ENCODE measurements at regions not wholly inside any gene's neighbourhood (a gene's known extent, or its start where the extent isn't known, plus 50 kb on each side); places are given as distances from the start of the nearest gene placed in this dataset.

DNA sequence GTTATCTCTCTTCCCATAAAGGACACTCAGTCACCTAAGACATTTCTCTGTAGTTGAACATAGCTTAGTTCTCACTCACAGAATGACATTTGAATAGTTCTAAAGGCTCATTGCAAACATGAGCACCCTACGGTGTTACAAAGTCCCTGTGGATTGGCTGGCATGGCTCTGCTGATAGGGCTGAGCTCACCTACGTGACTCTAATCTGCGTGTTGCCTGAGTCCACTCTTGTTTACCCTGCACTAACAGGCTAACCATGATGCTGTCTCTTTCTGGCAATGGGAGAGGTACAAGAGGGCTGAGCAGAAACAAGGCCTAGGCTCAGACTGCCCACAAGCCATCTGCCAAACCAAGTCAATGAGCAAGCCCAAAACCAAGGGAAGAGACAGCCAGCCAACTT lies 103.6 kb downstream of the PALM2AKAP2 start:
- Histone ChIP-seq H3K36me3 (ENCODE audit: insufficient read depth, low read length) (no peaks in the 10 kb centered on the region), H3K27ac (ENCODE audit: low read depth, low read length) (no peak overlapping the region), H3K9ac (ENCODE audit: low read length) (no peak overlapping the region), H3K4me3 (ENCODE audit: low read depth in 1 of 2, low read length in 2 of 2) (no peak overlapping the region), H3K27me3 (ENCODE audit: control insufficient read depth in 1 of 2, insufficient read depth in 2 of 2, low read length in 2 of 2) (no peaks in the 10 kb centered on the region), H3K9me3 (ENCODE audit: low read length) (no peaks in the 10 kb centered on the region), H3K4me1 (ENCODE audit: insufficient read depth, low read length) (peaks cover 9% of the 10 kb centered on the region)

- peaks cover 9% of the 10 kb centered on the region for H3K4me1 ChIP-seq (ENCODE audit: insufficient read depth, low read length)
- H3K9ac ChIP-seq (ENCODE audit: low read length): no peak overlapping the region
- H3K27me3 ChIP-seq (ENCODE audit: control insufficient read depth in 1 of 2, insufficient read depth in 2 of 2, low read length in 2 of 2): no peaks in the 10 kb centered on the region
- H3K9me3 ChIP-seq (ENCODE audit: low read length): no peaks in the 10 kb centered on the region
- H3K4me3 ChIP-seq (ENCODE audit: low read depth in 1 of 2, low read length in 2 of 2): no peak overlapping the region
- H3K36me3 ChIP-seq (ENCODE audit: insufficient read depth, low read length): no peaks in the 10 kb centered on the region
- H3K27ac ChIP-seq (ENCODE audit: low read depth, low read length): no peak overlapping the region
Measured at GRCh38 chr9:109886041-109886440, 106.0 kb downstream of the PALM2AKAP2 start.

- H3K4me1 ChIP-seq (ENCODE audit: insufficient read depth, low read length): peaks cover 9% of the 10 kb centered on the region
- no peak overlapping the region for H3K27ac ChIP-seq (ENCODE audit: low read depth, low read length)
- no peak overlapping the region for H3K9ac ChIP-seq (ENCODE audit: low read length)
- no peak overlapping the region for H3K4me3 ChIP-seq (ENCODE audit: low read depth in 1 of 2, low read length in 2 of 2)
- no peaks in the 10 kb centered on the region for H3K36me3 ChIP-seq (ENCODE audit: insufficient read depth, low read length)
- no peaks in the 10 kb centered on the region for H3K27me3 ChIP-seq (ENCODE audit: control insufficient read depth in 1 of 2, insufficient read depth in 2 of 2, low read length in 2 of 2)
- no peaks in the 10 kb centered on the region for H3K9me3 ChIP-seq (ENCODE audit: low read length)
Measured at GRCh38 chr9:109886617-109887016, 106.6 kb downstream of the PALM2AKAP2 start.

DNA sequence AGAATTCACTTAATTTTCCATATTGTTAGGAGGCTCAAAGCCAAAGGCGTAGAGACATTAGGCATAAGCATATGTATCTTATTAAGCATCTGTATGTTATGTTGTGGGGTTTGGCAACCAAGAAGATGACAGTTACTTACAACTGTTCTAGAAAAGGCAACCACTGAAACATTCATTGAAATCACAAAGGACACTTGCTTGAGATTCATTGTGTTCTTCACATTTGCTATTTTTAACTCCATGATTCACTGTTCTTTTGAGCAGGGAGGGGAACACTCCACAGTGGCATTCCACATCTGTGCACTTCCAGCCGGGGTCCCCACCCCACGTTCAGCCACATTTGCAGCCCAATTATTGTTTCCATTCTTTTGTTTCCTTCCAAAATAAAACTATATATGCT lies 107.1 kb downstream of the PALM2AKAP2 start:
- no peak overlapping the region for H3K27ac ChIP-seq (ENCODE audit: low read depth, low read length)
- no peaks in the 10 kb centered on the region for H3K27me3 ChIP-seq (ENCODE audit: control insufficient read depth in 1 of 2, insufficient read depth in 2 of 2, low read length in 2 of 2)
- H3K9me3 ChIP-seq (ENCODE audit: low read length): no peaks in the 10 kb centered on the region
- H3K4me3 ChIP-seq (ENCODE audit: low read depth in 1 of 2, low read length in 2 of 2): no peak overlapping the region
- no peaks in the 10 kb centered on the region for H3K36me3 ChIP-seq (ENCODE audit: insufficient read depth, low read length)
- H3K4me1 ChIP-seq (ENCODE audit: insufficient read depth, low read length): peaks cover 9% of the 10 kb centered on the region
- no peak overlapping the region for H3K9ac ChIP-seq (ENCODE audit: low read length)

- no peak overlapping the region for H3K4me3 ChIP-seq (ENCODE audit: low read depth in 1 of 2, low read length in 2 of 2)
- no peak overlapping the region for H3K27ac ChIP-seq (ENCODE audit: low read depth, low read length)
- no peak overlapping the region for H3K9ac ChIP-seq (ENCODE audit: low read length)
- H3K9me3 ChIP-seq (ENCODE audit: low read length): no peaks in the 10 kb centered on the region
- no peaks in the 10 kb centered on the region for H3K36me3 ChIP-seq (ENCODE audit: insufficient read depth, low read length)
- no peaks in the 10 kb centered on the region for H3K27me3 ChIP-seq (ENCODE audit: control insufficient read depth in 1 of 2, insufficient read depth in 2 of 2, low read length in 2 of 2)
- H3K4me1 ChIP-seq (ENCODE audit: insufficient read depth, low read length): peaks cover 9% of the 10 kb centered on the region
Measured at GRCh38 chr9:109888695-109889094, 108.7 kb downstream of the PALM2AKAP2 start.

DNA sequence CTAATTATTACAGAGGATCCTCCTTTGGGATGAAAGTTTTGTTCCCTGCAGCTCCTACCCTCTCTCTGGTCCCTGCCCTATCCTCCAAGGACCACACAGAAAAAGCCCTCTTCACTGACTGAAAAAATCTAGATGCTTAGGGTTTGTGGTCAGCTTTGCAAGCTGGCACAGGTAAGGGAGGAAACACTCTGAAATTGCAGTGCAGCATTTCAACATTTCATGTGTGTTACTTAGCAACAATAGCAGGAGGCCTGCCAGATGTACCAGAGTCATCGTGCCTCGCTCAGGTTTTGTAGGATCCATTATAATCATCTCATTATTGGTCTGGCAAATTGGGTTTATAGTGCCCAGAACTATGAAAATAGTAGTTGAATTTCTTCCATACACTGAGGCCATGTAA lies 109.5 kb downstream of the PALM2AKAP2 start:
- Histone ChIP-seq H3K9me3 (ENCODE audit: low read length) (no peaks in the 10 kb centered on the region), H3K27me3 (ENCODE audit: control insufficient read depth in 1 of 2, insufficient read depth in 2 of 2, low read length in 2 of 2) (no peaks in the 10 kb centered on the region), H3K27ac (ENCODE audit: low read depth, low read length) (no peak overlapping the region), H3K4me1 (ENCODE audit: insufficient read depth, low read length) (peaks cover 9% of the 10 kb centered on the region), H3K4me3 (ENCODE audit: low read depth in 1 of 2, low read length in 2 of 2) (no peak overlapping the region), H3K36me3 (ENCODE audit: insufficient read depth, low read length) (no peaks in the 10 kb centered on the region), H3K9ac (ENCODE audit: low read length) (no peak overlapping the region)

DNA sequence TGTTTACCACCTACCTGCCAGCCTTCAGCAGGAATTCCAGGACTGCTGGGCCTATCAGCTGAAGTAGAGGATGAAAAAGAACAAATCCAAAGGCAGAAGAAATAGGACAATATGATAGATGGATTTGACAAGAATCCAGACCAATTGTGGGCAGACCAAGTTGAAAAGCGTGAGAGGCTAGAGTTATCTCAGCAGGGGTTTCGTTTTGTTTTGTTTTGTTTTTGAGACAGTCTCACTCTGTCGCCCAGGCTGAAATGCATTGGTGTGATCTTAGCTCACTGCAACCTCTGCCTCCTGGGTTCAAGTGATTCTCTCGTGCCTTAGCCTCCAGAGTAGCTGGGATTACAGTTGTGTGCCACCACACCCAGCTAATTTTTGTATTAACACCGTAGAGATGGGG lies 113.2 kb downstream of the PALM2AKAP2 start:
- H3K36me3 ChIP-seq (ENCODE audit: insufficient read depth, low read length): no peaks in the 10 kb centered on the region
- no peak overlapping the region for H3K9ac ChIP-seq (ENCODE audit: low read length)
- no peaks in the 10 kb centered on the region for H3K9me3 ChIP-seq (ENCODE audit: low read length)
- no peak overlapping the region for H3K4me3 ChIP-seq (ENCODE audit: low read depth in 1 of 2, low read length in 2 of 2)
- no peaks in the 10 kb centered on the region for H3K4me1 ChIP-seq (ENCODE audit: insufficient read depth, low read length)
- H3K27ac ChIP-seq (ENCODE audit: low read depth, low read length): no peak overlapping the region
- H3K27me3 ChIP-seq (ENCODE audit: control insufficient read depth in 1 of 2, insufficient read depth in 2 of 2, low read length in 2 of 2): no peaks in the 10 kb centered on the region

- Histone ChIP-seq H3K27me3 (ENCODE audit: control insufficient read depth in 1 of 2, insufficient read depth in 2 of 2, low read length in 2 of 2) (no peaks in the 10 kb centered on the region), H3K36me3 (ENCODE audit: insufficient read depth, low read length) (no peaks in the 10 kb centered on the region), H3K4me1 (ENCODE audit: insufficient read depth, low read length) (no peaks in the 10 kb centered on the region), H3K9ac (ENCODE audit: low read length) (no peak overlapping the region), H3K27ac (ENCODE audit: low read depth, low read length) (no peak overlapping the region), H3K4me3 (ENCODE audit: low read depth in 1 of 2, low read length in 2 of 2) (no peak overlapping the region), H3K9me3 (ENCODE audit: low read length) (no peaks in the 10 kb centered on the region)
Measured at GRCh38 chr9:109894473-109894872, 114.5 kb downstream of the PALM2AKAP2 start.

- no peaks in the 10 kb centered on the region for H3K27me3 ChIP-seq (ENCODE audit: control insufficient read depth in 1 of 2, insufficient read depth in 2 of 2, low read length in 2 of 2)
- no peak overlapping the region for H3K9ac ChIP-seq (ENCODE audit: low read length)
- no peak overlapping the region for H3K27ac ChIP-seq (ENCODE audit: low read depth, low read length)
- H3K9me3 ChIP-seq (ENCODE audit: low read length): no peaks in the 10 kb centered on the region
- no peaks in the 10 kb centered on the region for H3K36me3 ChIP-seq (ENCODE audit: insufficient read depth, low read length)
- H3K4me3 ChIP-seq (ENCODE audit: low read depth in 1 of 2, low read length in 2 of 2): no peak overlapping the region
- H3K4me1 ChIP-seq (ENCODE audit: insufficient read depth, low read length): no peaks in the 10 kb centered on the region
Measured at GRCh38 chr9:109894921-109895758, 115.1 kb downstream of the PALM2AKAP2 start.

DNA sequence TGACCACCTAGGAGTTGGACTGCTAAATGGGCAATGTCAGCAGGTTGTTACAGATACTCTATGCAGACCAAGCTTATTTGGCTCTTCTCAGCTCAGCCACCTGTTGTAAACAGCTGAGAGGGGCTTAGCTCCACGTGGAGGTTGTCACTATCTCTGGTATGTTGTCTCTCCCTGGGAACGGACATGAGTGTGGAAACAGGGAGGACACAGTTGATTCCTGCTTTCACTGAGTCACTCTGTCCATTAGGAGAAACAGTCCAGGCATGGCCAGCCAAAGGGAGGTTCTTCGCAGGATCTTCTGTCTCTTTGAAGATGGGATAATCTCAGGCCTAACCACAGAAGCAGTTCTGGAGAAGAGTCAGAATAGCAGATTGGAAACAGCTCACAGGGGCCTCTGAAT lies 121.2 kb downstream of the PALM2AKAP2 start:
- H3K27ac ChIP-seq (ENCODE audit: low read depth, low read length): no peak overlapping the region
- H3K4me1 ChIP-seq (ENCODE audit: insufficient read depth, low read length): no peaks in the 10 kb centered on the region
- H3K4me3 ChIP-seq (ENCODE audit: low read depth in 1 of 2, low read length in 2 of 2): no peak overlapping the region

GRCh38 chr9:109903515-109904138 lies 123.6 kb downstream of the PALM2AKAP2 start:
- Histone ChIP-seq H3K36me3 (ENCODE audit: insufficient read depth, low read length) (no peaks in the 10 kb centered on the region), H3K9me3 (ENCODE audit: low read length) (no peaks in the 10 kb centered on the region), H3K27ac (ENCODE audit: low read depth, low read length) (no peak overlapping the region), H3K4me3 (ENCODE audit: low read depth in 1 of 2, low read length in 2 of 2) (no peak overlapping the region), H3K9ac (ENCODE audit: low read length) (no peak overlapping the region), H3K27me3 (ENCODE audit: control insufficient read depth in 1 of 2, insufficient read depth in 2 of 2, low read length in 2 of 2) (no peaks in the 10 kb centered on the region), H3K4me1 (ENCODE audit: insufficient read depth, low read length) (no peaks in the 10 kb centered on the region)

More for the DNA sequence above, 121.2 kb downstream of the PALM2AKAP2 start:
- Histone ChIP-seq H3K9ac (ENCODE audit: low read length) (no peak overlapping the region), H3K36me3 (ENCODE audit: insufficient read depth, low read length) (no peaks in the 10 kb centered on the region), H3K9me3 (ENCODE audit: low read length) (no peaks in the 10 kb centered on the region), H3K27me3 (ENCODE audit: control insufficient read depth in 1 of 2, insufficient read depth in 2 of 2, low read length in 2 of 2) (no peaks in the 10 kb centered on the region)

GRCh38 chr9:109904666-109905065 lies 124.7 kb downstream of the PALM2AKAP2 start:
- Histone ChIP-seq H3K36me3 (ENCODE audit: insufficient read depth, low read length) (no peaks in the 10 kb centered on the region), H3K27me3 (ENCODE audit: control insufficient read depth in 1 of 2, insufficient read depth in 2 of 2, low read length in 2 of 2) (no peaks in the 10 kb centered on the region), H3K27ac (ENCODE audit: low read depth, low read length) (no peak overlapping the region), H3K9me3 (ENCODE audit: low read length) (no peaks in the 10 kb centered on the region), H3K4me3 (ENCODE audit: low read depth in 1 of 2, low read length in 2 of 2) (no peak overlapping the region), H3K4me1 (ENCODE audit: insufficient read depth, low read length) (no peaks in the 10 kb centered on the region), H3K9ac (ENCODE audit: low read length) (no peak overlapping the region)
